ENCODE measurements at regions not wholly inside any gene's neighbourhood (a gene's known extent, or its start where the extent isn't known, plus 50 kb on each side); places are given as distances from the start of the nearest gene placed in this dataset.
A peak's percentile ranks its signal among the peaks of the same experiment; 100 is the strongest.

DNA sequence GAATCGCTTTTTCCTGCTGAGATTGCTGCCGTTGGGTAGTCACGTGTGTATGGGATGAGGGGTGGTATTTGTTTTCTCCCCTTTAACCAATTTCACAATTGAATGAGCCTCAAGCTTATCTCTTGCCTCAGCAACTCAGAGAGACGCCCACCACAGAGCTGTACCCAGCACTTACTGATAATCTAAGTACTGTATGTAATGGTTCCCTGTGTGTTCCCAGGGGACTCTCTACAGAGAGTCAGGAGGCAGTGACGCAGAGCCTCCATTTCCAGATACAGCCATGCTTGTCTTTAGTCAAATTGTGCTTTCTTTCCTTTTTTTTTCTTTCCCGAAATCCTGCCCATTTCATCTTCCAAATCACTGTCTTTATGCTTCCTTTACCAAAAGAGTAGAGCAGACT is 1102.1 kb upstream of the KLHL29 start:
- no peaks in the 10 kb centered on the region for H3K4me1 Mint-ChIP-seq
- no peak for ATAC-seq
- POLR2A ChIA-PET, result no interaction called here
- no peak for DNase-seq
- peaks cover 0 to 12% (median 4%) of the 10 kb centered on the region in 9 donors for H3K9me3 Mint-ChIP-seq
- H3K27ac Mint-ChIP-seq, result no peak overlapping the region
- H3K4me3 Mint-ChIP-seq, result no peak overlapping the region
- no peaks in the 10 kb centered on the region for H3K36me3 Mint-ChIP-seq
- no peaks in the 10 kb centered on the region for H3K27me3 Mint-ChIP-seq

DNA sequence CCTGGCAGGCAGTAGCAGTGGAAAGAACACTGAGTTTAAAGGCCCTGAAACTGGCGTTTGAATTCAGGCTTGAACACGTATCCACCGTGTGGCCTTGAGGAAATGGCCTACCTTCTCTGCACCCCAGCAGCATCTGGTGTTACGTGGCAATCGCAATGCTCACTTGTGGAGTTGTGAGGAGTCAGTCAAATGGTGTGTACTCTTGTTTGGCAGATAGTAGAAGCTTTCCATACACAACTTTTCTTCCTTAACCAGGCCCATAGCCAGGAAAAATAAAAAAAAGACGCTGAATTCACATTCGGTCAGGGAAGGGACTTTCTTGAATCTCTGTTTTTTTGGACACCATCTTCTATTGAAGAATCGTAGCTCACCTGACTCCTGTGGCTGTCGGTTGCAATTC is 1101.5 kb upstream of the KLHL29 start:
- Mint-ChIP-seq H3K27ac (no peak overlapping the region), H3K9me3 (peaks cover 0 to 12% (median 4%) of the 10 kb centered on the region in 9 donors), H3K36me3 (no peaks in the 10 kb centered on the region), H3K4me3 (no peak overlapping the region), H3K4me1 (no peaks in the 10 kb centered on the region), H3K27me3 (no peaks in the 10 kb centered on the region)
- POLR2A ChIA-PET, result no interaction called here
- ATAC-seq (no peak), DNase-seq (no peak)

DNA sequence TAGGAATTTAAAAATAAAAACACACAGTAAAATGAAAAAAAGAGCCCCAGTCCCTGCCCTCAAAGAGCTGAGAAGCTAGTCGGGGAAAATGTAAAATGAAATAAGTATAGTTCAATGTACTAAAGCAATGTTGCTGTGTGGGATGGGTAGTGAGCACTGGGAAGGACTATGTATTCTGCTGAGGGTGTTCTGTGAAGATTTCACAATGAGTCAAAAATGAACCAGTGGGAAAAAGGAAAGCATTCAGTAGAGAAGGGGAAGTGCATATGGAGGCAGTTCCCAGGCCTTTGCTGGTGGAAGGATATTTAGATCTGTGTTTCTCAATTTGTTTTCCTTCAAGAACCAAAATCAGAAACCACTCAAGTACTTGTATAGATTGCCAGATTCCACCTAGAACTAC is 1094.7 kb upstream of the KLHL29 start:
- no peak for DNase-seq
- Mint-ChIP-seq H3K27me3 (peaks cover 0 to 5% (median 0%) of the 10 kb centered on the region in 5 donors), H3K36me3 (no peaks in the 10 kb centered on the region), H3K9me3 (peaks cover 0 to 19% (median 7%) of the 10 kb centered on the region in 9 donors), H3K4me3 (no peak overlapping the region), H3K27ac (no peak overlapping the region), H3K4me1 (peaks cover 0 to 2% (median 0%) of the 10 kb centered on the region in 4 donors)
- ATAC-seq, result no peak
- POLR2A ChIA-PET, result no interaction called here

DNA sequence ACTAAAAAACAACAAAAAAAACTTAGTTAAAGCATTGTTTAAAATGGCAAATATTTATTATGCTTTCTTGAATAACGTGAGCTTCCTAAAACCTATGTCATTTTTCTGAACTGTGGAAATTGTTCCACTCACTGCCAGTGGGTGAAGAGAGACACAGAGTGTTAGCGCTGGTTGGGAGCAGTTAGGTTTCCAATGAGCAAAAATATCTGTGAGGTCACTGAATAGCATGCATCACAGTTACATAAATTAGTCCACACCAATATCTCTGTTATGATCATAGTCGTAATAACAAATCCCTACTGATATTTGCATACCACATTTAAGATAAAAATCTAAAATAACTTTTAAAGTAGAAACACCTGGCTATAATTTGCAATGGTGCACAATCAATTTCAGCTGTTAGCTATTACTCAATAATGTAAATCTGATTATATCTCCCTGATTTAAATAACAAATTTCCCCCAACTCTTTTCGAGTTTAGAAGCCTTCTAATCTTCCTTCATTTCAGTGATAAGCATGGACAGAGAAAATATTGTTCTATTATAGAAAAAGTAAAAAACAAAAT is 1094.0 kb upstream of the KLHL29 start:
- no peak overlapping the region for H3K27ac Mint-ChIP-seq

DNA sequence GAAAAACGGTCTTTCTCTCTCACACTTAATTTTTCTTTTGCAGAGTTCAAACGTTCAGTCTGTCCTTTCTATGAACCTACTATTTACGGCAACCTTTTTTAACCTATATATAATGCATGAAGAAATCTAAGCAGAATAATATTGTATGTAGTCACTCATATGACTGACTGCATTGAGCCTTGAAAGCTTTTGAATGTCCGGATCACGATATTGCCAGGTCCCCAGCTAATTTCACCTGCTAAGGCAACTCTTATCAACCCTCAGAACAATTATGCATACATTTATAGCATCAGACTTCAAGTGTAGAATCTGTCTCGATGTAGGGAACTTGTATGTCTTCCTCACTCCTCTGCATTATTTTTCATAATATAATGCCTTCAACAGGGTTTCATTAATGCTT is 1083.8 kb upstream of the KLHL29 start:
- H3K27ac Mint-ChIP-seq, result no peak overlapping the region
- DNase-seq (no peak), ATAC-seq (no peak)
- peaks cover 0 to 19% (median 4%) of the 10 kb centered on the region in 9 donors for H3K9me3 Mint-ChIP-seq
- no peaks in the 10 kb centered on the region for H3K4me1 Mint-ChIP-seq
- no peak overlapping the region for H3K4me3 Mint-ChIP-seq
- H3K36me3 Mint-ChIP-seq, result no peaks in the 10 kb centered on the region
- no peaks in the 10 kb centered on the region for H3K27me3 Mint-ChIP-seq
- POLR2A ChIA-PET, result no interaction called here

More for the DNA sequence above, 1094.0 kb upstream of the KLHL29 start:
- Mint-ChIP-seq H3K27me3 (peaks cover 0 to 5% (median 0%) of the 10 kb centered on the region in 5 donors), H3K9me3 (peaks cover 0 to 19% (median 7%) of the 10 kb centered on the region in 9 donors), H3K4me1 (peaks cover 0 to 2% (median 0%) of the 10 kb centered on the region in 4 donors), H3K4me3 (no peak overlapping the region), H3K36me3 (no peaks in the 10 kb centered on the region)
- ATAC-seq (no peak), DNase-seq (no peak)
- POLR2A ChIA-PET, result no interaction called here

DNA sequence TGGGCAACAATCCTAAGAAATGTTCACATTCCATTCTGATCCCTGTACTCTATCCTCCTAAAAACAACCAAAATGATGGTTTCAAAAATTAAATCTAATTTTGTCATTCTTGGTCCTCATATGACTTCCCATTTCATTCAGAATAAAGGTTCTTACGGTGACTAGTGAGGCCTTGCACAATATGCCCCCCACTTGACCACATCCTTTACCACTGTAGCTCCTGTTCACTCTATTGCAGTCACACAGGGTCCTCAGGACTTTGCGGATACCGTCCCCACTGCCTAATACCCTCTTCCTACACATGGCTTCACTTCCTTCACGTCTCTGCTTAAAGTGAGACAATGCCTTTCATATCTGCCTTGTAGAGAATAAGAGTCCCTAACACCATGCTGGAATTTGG is 1058.7 kb upstream of the KLHL29 start:
- ATAC-seq (no peak), DNase-seq (no peak)
- Mint-ChIP-seq H3K27me3 (no peaks in the 10 kb centered on the region), H3K4me1 (no peaks in the 10 kb centered on the region), H3K27ac (no peak overlapping the region), H3K9me3 (peaks cover 6 to 19% (median 12%) of the 10 kb centered on the region in 9 donors), H3K36me3 (no peaks in the 10 kb centered on the region), H3K4me3 (no peak overlapping the region)
- POLR2A ChIA-PET, result no interaction called here

DNA sequence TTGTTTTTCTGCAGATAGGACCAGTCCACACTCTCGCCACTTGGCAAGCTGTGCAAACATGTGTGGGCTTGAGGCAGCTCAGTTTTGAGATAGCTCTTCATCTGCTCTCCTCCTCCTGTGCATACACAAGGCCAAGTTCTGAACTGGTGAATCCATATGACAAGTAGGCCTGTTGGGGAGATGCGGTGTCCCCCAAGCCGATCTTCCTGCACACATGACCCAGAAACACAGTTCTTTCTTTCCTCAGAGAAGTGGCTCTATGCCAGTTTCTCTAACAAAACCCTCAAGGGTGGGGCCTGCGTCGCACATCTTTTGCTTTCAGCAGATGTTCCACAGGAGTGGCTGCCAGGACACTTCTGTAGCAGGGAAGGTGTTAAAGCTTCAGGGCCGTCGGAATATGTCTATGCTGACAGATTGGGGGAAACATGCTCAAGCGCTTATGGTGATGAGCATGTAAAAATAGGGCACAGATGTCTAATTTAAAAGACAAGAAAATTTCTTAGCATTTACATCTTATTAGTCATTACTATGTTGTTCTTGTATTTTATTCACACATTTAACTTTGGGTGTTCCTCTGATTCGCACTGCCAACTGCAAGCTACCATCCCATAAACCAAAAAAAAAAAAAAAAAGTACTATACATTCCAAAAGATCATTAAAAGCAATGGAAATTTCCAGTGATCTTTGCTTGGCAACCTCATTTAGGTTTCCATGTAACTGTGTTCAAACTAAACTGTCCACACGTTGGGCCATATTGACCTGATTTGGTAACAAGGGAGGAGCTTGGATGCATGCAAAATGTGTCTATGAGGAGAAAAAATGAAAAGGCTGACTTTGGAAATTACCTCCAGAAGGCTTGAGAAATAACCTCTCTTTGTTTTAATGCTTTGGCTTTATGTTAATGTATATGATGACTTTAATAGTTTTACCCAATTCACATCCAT is 1055.5 kb upstream of the KLHL29 start:
- no peak for DNase-seq
- H3K36me3 Mint-ChIP-seq, result no peaks in the 10 kb centered on the region
- H3K27me3 Mint-ChIP-seq, result no peaks in the 10 kb centered on the region

DNA sequence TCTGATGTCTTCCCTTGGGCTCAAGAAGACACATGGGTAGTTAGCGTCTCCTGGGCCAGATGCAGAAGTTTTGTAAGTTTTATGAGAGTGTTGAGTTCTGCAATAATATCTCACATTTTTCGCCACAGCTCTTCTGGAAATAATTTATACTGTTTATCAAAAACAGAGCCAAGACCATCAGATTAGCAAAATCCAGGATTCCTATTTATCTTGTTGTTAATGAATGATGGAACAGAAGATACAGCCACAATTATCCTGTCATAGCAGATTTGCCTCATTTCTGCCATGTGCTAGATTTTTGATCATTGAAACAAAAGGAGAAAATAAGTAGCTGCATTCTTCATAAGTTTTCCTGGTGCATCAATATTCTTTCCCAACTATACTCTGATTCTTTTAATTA is 1048.6 kb upstream of the KLHL29 start:
- Mint-ChIP-seq H3K27me3 (no peaks in the 10 kb centered on the region), H3K4me1 (no peaks in the 10 kb centered on the region), H3K4me3 (no peak overlapping the region), H3K36me3 (peaks cover 0 to 5% (median 0%) of the 10 kb centered on the region in 3 donors), H3K9me3 (peaks cover 0 to 13% (median 3%) of the 10 kb centered on the region in 9 donors), H3K27ac (no peak overlapping the region)
- ATAC-seq, result no peak
- POLR2A ChIA-PET, result no interaction called here
- no peak for DNase-seq

More for the DNA sequence above, 1055.5 kb upstream of the KLHL29 start:
- no peak overlapping the region for H3K27ac Mint-ChIP-seq
- no peaks in the 10 kb centered on the region for H3K4me1 Mint-ChIP-seq
- peaks cover 7 to 25% (median 11%) of the 10 kb centered on the region in 9 donors for H3K9me3 Mint-ChIP-seq
- ATAC-seq, result no peak
- POLR2A ChIA-PET, result no interaction called here
- H3K4me3 Mint-ChIP-seq, result no peak overlapping the region

DNA sequence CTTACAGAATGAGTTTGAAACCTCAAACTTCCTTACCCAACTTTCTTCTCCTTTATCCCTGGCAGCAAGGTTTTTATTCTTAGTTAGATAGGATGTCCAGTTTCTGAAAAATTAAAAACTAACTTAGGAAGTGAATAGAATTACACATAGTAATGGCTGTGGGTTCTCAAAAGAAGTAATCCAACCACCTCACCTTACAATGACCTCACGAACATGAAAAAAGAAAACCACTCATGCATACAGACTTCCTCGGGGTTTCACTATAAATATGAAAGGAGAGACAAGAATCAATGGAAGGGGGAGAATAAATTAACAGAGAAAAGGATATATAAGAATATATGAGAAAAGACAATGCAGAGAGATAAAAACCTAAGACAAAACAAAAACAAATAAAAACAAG is 1044.3 kb upstream of the KLHL29 start:
- H3K4me1 Mint-ChIP-seq, result no peaks in the 10 kb centered on the region
- no peaks in the 10 kb centered on the region for H3K27me3 Mint-ChIP-seq
- H3K9me3 Mint-ChIP-seq, result peaks cover 0 to 21% (median 6%) of the 10 kb centered on the region in 9 donors
- ATAC-seq, result no peak
- POLR2A ChIA-PET, result no interaction called here
- no peak for DNase-seq
- no peak overlapping the region for H3K4me3 Mint-ChIP-seq
- no peaks in the 10 kb centered on the region for H3K36me3 Mint-ChIP-seq
- no peak overlapping the region for H3K27ac Mint-ChIP-seq

DNA sequence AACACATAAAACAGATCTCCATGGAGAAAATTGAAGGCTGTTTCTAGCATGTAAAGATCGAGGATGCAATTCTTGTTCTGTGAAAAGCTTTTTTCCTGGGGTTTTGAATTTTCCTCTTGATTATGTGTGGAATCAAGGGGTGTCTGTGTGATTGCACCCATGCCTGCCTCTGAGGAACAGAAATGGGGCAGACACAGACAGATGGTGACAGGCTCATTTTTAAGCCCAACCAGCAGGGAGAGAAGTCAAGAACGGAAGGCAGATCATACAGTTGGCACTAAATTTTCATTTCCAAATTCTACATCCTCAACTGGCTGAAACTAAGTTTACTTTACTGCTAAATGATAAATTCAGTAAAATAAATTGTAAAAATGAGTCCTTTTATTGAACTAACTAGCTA is 1037.7 kb upstream of the KLHL29 start:
- POLR2A ChIA-PET, result no interaction called here
- no peak for ATAC-seq
- Mint-ChIP-seq H3K36me3 (no peaks in the 10 kb centered on the region), H3K4me1 (no peaks in the 10 kb centered on the region), H3K4me3 (no peak overlapping the region), H3K27me3 (no peaks in the 10 kb centered on the region), H3K27ac (no peak overlapping the region), H3K9me3 (peaks cover 0 to 21% (median 2%) of the 10 kb centered on the region in 9 donors)
- DNase-seq, result no peak

DNA sequence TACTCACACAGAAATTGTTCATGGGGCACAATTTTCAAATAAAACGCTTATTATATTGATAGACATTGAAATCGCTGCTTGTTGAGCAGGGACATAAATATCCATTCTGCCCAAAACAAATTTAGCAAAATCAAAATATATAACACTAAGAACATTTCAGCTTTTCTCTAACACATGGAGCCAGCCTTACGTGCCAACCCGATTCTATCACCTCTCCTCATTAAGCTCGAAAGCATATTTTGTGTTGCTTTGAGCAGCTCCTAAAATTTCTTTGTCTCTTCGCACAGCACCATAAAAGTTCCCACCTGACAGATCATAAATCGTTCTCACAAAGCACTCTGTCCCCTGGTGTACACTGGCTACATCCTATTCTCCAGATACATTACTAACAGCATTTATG is 1034.4 kb upstream of the KLHL29 start:
- H3K4me1 Mint-ChIP-seq, result no peaks in the 10 kb centered on the region
- no peaks in the 10 kb centered on the region for H3K36me3 Mint-ChIP-seq
- POLR2A ChIA-PET, result no interaction called here

DNA sequence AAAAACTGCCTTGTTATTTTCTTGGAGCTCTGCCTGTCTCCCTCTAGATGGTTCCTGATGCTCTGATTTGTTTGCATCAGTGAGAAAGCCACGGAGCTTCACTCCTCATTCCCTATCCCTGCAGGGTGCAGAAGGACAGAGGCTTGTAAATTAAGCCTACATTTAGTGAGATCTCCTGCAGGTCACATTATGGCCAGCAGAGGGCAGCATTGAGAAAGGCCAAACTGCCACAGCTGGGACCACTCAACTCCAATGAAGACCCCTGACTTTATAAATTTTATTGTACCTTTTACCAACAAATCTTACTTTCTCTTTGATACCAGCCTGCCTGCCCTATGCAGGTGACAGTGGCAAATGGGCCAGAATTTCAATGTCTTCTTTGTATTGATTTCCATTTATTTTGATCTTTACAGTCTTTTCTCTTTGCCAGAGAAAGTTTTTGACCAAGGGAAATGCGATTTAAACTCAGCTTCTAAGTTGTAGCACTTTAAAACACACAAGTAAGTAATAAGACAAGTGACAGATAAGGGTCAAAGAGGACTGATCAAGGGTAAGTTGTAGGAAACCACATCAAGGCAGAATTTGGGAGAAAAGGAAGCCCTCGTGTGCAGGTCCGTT is 1029.1 kb upstream of the KLHL29 start:
- ATAC-seq (no peak), DNase-seq (peak in 7 of 10 donors; percentile 6 to 60 (median 18))
- peaks cover 0 to 2% (median 0%) of the 10 kb centered on the region in 9 donors for H3K9me3 Mint-ChIP-seq
- no peak overlapping the region for H3K4me3 Mint-ChIP-seq
- POLR2A ChIA-PET, result no interaction called here
- no peaks in the 10 kb centered on the region for H3K4me1 Mint-ChIP-seq
- H3K36me3 Mint-ChIP-seq, result no peaks in the 10 kb centered on the region
- H3K27me3 Mint-ChIP-seq, result no peaks in the 10 kb centered on the region
- H3K27ac Mint-ChIP-seq, result no peak overlapping the region

More for the DNA sequence above, 1034.4 kb upstream of the KLHL29 start:
- no peak for ATAC-seq
- H3K27ac Mint-ChIP-seq, result no peak overlapping the region
- no peaks in the 10 kb centered on the region for H3K27me3 Mint-ChIP-seq
- no peak for DNase-seq
- no peak overlapping the region for H3K4me3 Mint-ChIP-seq
- peaks cover 0 to 2% (median 0%) of the 10 kb centered on the region in 9 donors for H3K9me3 Mint-ChIP-seq

DNA sequence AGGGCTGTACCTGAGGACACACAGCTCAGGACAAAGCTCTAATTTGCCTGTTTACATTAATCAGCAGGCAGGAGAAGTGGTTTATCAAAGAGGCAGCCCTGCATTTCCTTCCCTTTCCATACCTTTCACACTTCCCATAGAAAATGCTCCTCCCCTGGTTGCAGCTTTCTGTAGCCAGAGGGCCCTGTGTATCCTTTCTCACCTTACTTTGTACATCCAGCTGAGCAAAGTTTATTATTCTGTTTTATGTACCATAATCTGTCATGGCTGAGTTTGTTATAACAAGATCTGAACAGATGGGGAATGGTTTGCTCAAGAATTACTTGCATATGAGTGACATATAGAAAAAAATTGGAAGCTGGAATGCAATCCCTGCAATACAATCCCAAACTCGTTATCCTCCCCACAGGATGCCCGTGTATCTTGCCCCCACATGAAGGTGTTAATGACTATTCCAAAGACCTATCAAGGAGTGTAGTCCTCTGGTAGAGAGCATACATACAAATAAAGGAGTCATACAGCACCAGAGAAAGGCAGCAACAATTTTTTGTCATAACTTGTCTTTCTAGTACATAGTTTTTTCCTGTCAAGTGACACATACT is 1025.8 kb upstream of the KLHL29 start:
- Mint-ChIP-seq H3K27me3 (no peaks in the 10 kb centered on the region), H3K4me1 (no peaks in the 10 kb centered on the region), H3K4me3 (no peak overlapping the region), H3K27ac (no peak overlapping the region), H3K36me3 (no peaks in the 10 kb centered on the region), H3K9me3 (peaks cover 0 to 2% (median 0%) of the 10 kb centered on the region in 9 donors)
- DNase-seq (no peak), ATAC-seq (no peak)
- POLR2A ChIA-PET, result no interaction called here
